Sigmoid colon (tissue), 6 donors: ENCODE measurements at regions not wholly inside any gene's neighbourhood (a gene's known extent, or its start where the extent isn't known, plus 50 kb on each side); places are given as distances from the start of the nearest gene placed in this dataset.

Experiments used
- DNase-seq: peaks from one replicate; pipeline ENCODE4 v3.0.0-alpha.2; 2019
- H3K27ac ChIP-seq, 4 donors: fragments of 200-600 bp; sonication (generic); one replicate each; pipeline ENCODE4 v1.5.1; 2016 to 2019; ENCODE audit warnings: mild to moderate bottlenecking in 1 of 4
- H3K27me3 ChIP-seq, 3 donors: fragments of 200-600 bp; sonication (generic); one replicate each; pipeline ENCODE4 v1.5.1; 2019; ENCODE audit warnings: mild to moderate bottlenecking in 1 of 3
- H3K36me3 ChIP-seq, 4 donors: fragments of 200-600 bp; sonication (generic); one replicate each; pipeline ENCODE4 v1.5.1; 2016 to 2019
- H3K4me1 ChIP-seq, 4 donors: fragments of 200-600 bp; sonication (generic); one replicate each; pipeline ENCODE4 v1.5.1; 2017 to 2019
- H3K4me3 ChIP-seq, 4 donors: fragments of 200-600 bp; sonication (generic); one replicate each; pipeline ENCODE4 v1.5.1; 2017 to 2019; ENCODE audit warnings: mild to moderate bottlenecking in 2 of 4, moderate library complexity in 1 of 4
- H3K9me3 ChIP-seq, 4 donors: fragments of 200-600 bp in 3 of 4; sonication (generic) in 3 of 4; one replicate each; pipeline versions ENCODE4 v1.5.1 to v1.6.1; 2013 to 2019
- CTCF ChIP-seq, 4 experiments: fragments of 450-650 bp in 3 of 4; fragments of 200-600 bp in 1 of 4; IDR thresholded peaks; one replicate each; pipeline ENCODE4 v1.5.1; 2016 to 2019; ENCODE audit warnings: antibody characterized with exemption in 4 of 4, mild to moderate bottlenecking in 3 of 4, moderate library complexity in 2 of 4
- EP300 ChIP-seq, 4 donors: sonication (generic); formaldehyde crosslinking; IDR thresholded peaks; one replicate each; pipeline ENCODE4 v1.6.1; 2017; ENCODE audit warnings: antibody characterized with exemption in 4 of 4
- POLR2A ChIP-seq, 2 donors: fragments of 450-650 bp; IDR thresholded peaks; one replicate each; pipeline ENCODE4 v1.6.1; 2016; ENCODE audit warnings: antibody characterized with exemption in 2 of 2, mild to moderate bottlenecking in 2 of 2, moderate library complexity in 2 of 2
- POLR2AphosphoS5 ChIP-seq, 4 donors: sonication (generic); formaldehyde crosslinking; IDR thresholded peaks; one replicate each; pipeline ENCODE4 v1.6.1; 2017; ENCODE audit warnings: antibody characterized with exemption in 4 of 4
- WGBS, 2 donors: extraction: QIAGEN DNeasy Blood & Tissue Kit; methylation state at CpG; one replicate each; pipeline ENCODE4 v1.1.7; 2013; 5-methylcytosine and 5-hydroxymethylcytosine counted together
- intact Hi-C: fragments of 100-400 bp; cut with DNase I; formaldehyde crosslinking; loops from one replicate; pipeline ENCODE4 v1.15.1; 2023
- donor health status: healthy with polysubstance abuse.
- donor health status: healthy.

GRCh38 chr5:116673453-116673852, 98.8 kb upstream of the SEMA6A start:
- TF ChIP-seq EP300 (IDR thresholded peaks at IDR 0.05) = no peak
- no peak for TF ChIP-seq POLR2AphosphoS5 (IDR thresholded peaks at IDR 0.05)
- TF ChIP-seq CTCF (IDR thresholded peaks at IDR 0.05) = no peak
- no peak for TF ChIP-seq POLR2A (IDR thresholded peaks at IDR 0.05)
- H3K4me1 ChIP-seq = no peaks in the 10 kb centered on the region
- no peaks in the 10 kb centered on the region for H3K27me3 ChIP-seq
- no peaks in the 10 kb centered on the region for H3K9me3 ChIP-seq
- no peak for DNase-seq
- H3K36me3 ChIP-seq = no peaks in the 10 kb centered on the region
- no peak overlapping the region for H3K4me3 ChIP-seq
- 91 to 94% methylated on average over 2 of the region's 2 CpGs for WGBS, 2 donors
- H3K27ac ChIP-seq = no peak overlapping the region
- intact Hi-C loops = no loop called here

GRCh38 chr5:116672203-116672602, 97.6 kb upstream of the SEMA6A start:
- Histone ChIP-seq H3K4me3 (no peak overlapping the region), H3K4me1 (no peaks in the 10 kb centered on the region), H3K36me3 (no peaks in the 10 kb centered on the region), H3K9me3 (no peaks in the 10 kb centered on the region), H3K27ac (no peak overlapping the region), H3K27me3 (no peaks in the 10 kb centered on the region)
- DNase-seq = no peak
- intact Hi-C loops = no loop called here
- TF ChIP-seq POLR2A (IDR thresholded peaks at IDR 0.05) (no peak), CTCF (IDR thresholded peaks at IDR 0.05) (no peak), POLR2AphosphoS5 (IDR thresholded peaks at IDR 0.05) (no peak), EP300 (IDR thresholded peaks at IDR 0.05) (no peak)

GRCh38 chr5:116671211-116671736, 96.7 kb upstream of the SEMA6A start:
- no peak for DNase-seq
- no peak for TF ChIP-seq EP300 (IDR thresholded peaks at IDR 0.05)
- 91 to 97% methylated on average over 1 of the region's 1 CpG for WGBS, 2 donors

GRCh38 chr5:116669261-116670031, 94.8 kb upstream of the SEMA6A start:
- intact Hi-C loops = no loop called here
- no peaks in the 10 kb centered on the region for H3K27me3 ChIP-seq
- no peak overlapping the region for H3K4me3 ChIP-seq
- no peak overlapping the region for H3K27ac ChIP-seq
- H3K36me3 ChIP-seq = no peaks in the 10 kb centered on the region
- no peak for TF ChIP-seq POLR2AphosphoS5 (IDR thresholded peaks at IDR 0.05)
- no peak for TF ChIP-seq POLR2A (IDR thresholded peaks at IDR 0.05)
- TF ChIP-seq EP300 (IDR thresholded peaks at IDR 0.05) = no peak
- TF ChIP-seq CTCF (IDR thresholded peaks at IDR 0.05) = no peak
- no peaks in the 10 kb centered on the region for H3K9me3 ChIP-seq
- no peak for DNase-seq
- no peaks in the 10 kb centered on the region for H3K4me1 ChIP-seq
- WGBS, 2 donors = 89 to 91% methylated on average over 4 of the region's 4 CpGs

More at GRCh38 chr5:116671211-116671736, 96.7 kb upstream of the SEMA6A start:
- H3K9me3 ChIP-seq = no peaks in the 10 kb centered on the region
- no peak overlapping the region for H3K4me3 ChIP-seq
- no peaks in the 10 kb centered on the region for H3K36me3 ChIP-seq
- intact Hi-C loops = no loop called here
- no peak overlapping the region for H3K27ac ChIP-seq
- H3K27me3 ChIP-seq = no peaks in the 10 kb centered on the region
- no peaks in the 10 kb centered on the region for H3K4me1 ChIP-seq

- Histone ChIP-seq H3K36me3 (no peaks in the 10 kb centered on the region), H3K9me3 (no peaks in the 10 kb centered on the region), H3K27me3 (no peaks in the 10 kb centered on the region), H3K27ac (no peak overlapping the region), H3K4me1 (no peaks in the 10 kb centered on the region), H3K4me3 (no peak overlapping the region)
- DNase-seq = no peak
- intact Hi-C loops = no loop called here
- WGBS, 2 donors = 11 to 62% methylated on average over 1 of the region's 1 CpG
- TF ChIP-seq CTCF (IDR thresholded peaks at IDR 0.05) (no peak), EP300 (IDR thresholded peaks at IDR 0.05) (no peak), POLR2AphosphoS5 (IDR thresholded peaks at IDR 0.05) (no peak), POLR2A (IDR thresholded peaks at IDR 0.05) (no peak)
Measured at GRCh38 chr5:116668390-116668789, 93.8 kb upstream of the SEMA6A start.
